ENCODE measurements at regions not wholly inside any gene's neighbourhood (a gene's known extent, or its start where the extent isn't known, plus 50 kb on each side); places are given as distances from the start of the nearest gene placed in this dataset.

GRCh38 chr1:229087906-229088305 is 183.0 kb upstream of the RAB4A start:
- TF ChIP-seq POLR2A (IDR thresholded peaks at IDR 0.05) (no peak), CTCF (IDR thresholded peaks at IDR 0.05) (no peak)
